ENCODE measurements at regions not wholly inside any gene's neighbourhood (a gene's known extent, or its start where the extent isn't known, plus 50 kb on each side); places are given as distances from the start of the nearest gene placed in this dataset.

DNA sequence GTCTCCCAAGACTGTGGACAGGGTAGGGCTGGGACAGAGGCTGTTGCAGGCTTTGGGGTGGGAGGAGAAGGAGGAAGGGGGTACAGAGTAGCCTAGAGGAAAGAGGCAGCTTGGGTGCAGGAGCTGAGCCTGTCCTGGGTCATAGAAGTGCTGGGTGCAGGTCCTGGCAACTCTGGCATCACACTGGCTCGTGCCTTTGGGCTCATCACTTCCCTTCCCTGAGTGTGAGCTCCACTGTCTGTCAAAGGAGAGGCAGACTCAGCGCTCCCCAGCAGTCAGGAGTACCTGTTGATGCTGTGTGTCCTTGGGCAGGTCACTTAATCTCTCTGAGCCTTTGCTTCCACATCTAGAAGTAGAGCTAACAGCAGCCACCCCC is 157.1 kb downstream of the PTPRU start:
- Histone ChIP-seq H3K36me3 (no peaks in the 10 kb centered on the region), H3K27ac (replicated peaks in 1 of 4) (no peak overlapping the region), H3K4me1 (no peaks in the 10 kb centered on the region), H3K27me3 (peaks cover 0 to 73% (median 0%) of the 10 kb centered on the region in 4 donors), H3K9me3 (no peaks in the 10 kb centered on the region), H3K4me3 (no peak overlapping the region)
- intact Hi-C loops (cut with DNase I), result no loop called here
- DNase-seq (ENCODE audit: extremely low spot score), result no peak
- WGBS, result 94% methylated on average over 2 of the region's 2 CpGs
- no peak for TF ChIP-seq POLR2AphosphoS5 (IDR thresholded peaks at IDR 0.05)
- no peak for TF ChIP-seq POLR2A (IDR thresholded peaks at IDR 0.05; ENCODE audit: low read depth)
- TF ChIP-seq, protein P1, sequence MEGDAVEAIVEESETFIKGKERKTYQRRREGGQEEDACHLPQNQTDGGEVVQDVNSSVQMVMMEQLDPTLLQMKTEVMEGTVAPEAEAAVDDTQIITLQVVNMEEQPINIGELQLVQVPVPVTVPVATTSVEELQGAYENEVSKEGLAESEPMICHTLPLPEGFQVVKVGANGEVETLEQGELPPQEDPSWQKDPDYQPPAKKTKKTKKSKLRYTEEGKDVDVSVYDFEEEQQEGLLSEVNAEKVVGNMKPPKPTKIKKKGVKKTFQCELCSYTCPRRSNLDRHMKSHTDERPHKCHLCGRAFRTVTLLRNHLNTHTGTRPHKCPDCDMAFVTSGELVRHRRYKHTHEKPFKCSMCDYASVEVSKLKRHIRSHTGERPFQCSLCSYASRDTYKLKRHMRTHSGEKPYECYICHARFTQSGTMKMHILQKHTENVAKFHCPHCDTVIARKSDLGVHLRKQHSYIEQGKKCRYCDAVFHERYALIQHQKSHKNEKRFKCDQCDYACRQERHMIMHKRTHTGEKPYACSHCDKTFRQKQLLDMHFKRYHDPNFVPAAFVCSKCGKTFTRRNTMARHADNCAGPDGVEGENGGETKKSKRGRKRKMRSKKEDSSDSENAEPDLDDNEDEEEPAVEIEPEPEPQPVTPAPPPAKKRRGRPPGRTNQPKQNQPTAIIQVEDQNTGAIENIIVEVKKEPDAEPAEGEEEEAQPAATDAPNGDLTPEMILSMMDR (IDR thresholded peaks at IDR 0.05), result no peak
- no peak for TF ChIP-seq EP300 (IDR thresholded peaks at IDR 0.05)

DNA sequence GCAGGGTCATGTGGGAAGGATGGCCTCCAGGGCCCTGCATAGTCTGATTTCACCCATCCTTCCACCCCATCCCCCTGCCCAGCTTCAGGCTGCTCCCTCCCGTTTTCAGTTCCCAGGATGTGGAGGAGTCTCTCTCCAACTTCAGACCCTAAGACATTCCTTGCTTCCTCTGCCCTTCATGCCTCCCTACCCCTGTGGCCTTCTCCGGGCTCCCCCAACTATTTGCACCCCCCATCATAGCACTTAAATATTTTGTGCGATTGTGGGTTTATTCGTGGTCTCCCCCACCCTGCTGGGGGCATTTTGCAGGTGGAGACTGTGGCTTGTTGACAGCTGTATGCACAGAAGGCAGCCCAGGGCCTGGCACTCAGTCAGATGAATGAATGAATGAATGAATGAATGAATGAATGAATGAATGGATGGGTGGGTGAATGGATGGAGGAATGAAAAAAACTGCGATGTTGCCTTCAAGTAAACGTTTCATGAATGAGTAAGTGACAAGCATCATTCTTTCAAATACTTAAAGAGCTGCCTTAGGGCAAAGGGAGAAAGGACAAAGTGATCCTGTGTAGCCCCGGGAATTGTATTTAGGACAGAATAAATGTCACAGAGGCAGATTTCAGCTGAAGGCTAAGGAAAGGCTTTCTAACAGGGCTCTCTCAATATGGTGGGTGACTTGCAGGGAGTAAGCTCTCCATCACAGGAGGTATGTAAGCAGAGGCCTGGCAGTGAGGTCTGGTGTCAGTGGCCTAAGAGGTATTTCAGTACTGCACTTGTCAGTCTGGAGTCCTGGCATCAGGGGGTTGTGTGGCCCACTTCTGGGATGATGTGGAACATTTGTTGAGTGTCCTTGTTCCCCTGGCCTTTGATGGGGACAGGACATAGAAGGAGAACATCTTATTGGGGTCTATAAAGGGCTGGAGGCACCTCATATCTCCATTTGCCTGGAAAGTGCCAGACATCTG is 156.4 kb downstream of the PTPRU start:
- intact Hi-C loops (cut with DNase I), result no loop called here
- TF ChIP-seq, protein P1 (IDR thresholded peaks at IDR 0.05), result no peak
- no peak for TF ChIP-seq POLR2AphosphoS5 (IDR thresholded peaks at IDR 0.05)
- DNase-seq (ENCODE audit: extremely low spot score), result no peak
- H3K27ac ChIP-seq (replicated peaks in 1 of 4), result no peak overlapping the region
- peaks cover 0 to 76% (median 0%) of the 10 kb centered on the region in 4 donors for H3K27me3 ChIP-seq
- no peaks in the 10 kb centered on the region for H3K9me3 ChIP-seq
- 70% methylated on average over 7 of the region's 7 CpGs for WGBS
- H3K4me3 ChIP-seq, result no peak overlapping the region
- no peaks in the 10 kb centered on the region for H3K4me1 ChIP-seq
- no peaks in the 10 kb centered on the region for H3K36me3 ChIP-seq

DNA sequence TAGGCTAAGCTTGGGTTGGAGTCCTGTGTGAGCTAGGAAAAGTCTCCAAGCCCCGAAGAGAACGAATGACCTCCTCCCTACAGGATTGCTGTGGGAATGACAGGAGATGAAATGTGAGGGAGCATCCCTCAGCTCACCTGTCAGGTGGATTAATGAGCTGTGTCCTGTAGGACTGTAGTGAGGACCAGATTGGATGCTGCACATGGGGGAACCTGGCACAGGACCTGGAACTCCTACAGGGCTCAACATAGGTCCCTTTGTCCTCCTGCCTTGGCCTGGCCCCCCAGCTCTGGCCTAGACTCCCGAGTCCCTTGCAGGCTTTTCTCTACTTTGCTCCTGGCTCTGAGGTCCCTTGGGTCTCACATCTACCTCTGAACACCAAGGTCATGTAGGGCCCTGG is 155.7 kb downstream of the PTPRU start:
- DNase-seq (ENCODE audit: extremely low spot score), result no peak
- intact Hi-C loops (cut with DNase I), result no loop called here

DNA sequence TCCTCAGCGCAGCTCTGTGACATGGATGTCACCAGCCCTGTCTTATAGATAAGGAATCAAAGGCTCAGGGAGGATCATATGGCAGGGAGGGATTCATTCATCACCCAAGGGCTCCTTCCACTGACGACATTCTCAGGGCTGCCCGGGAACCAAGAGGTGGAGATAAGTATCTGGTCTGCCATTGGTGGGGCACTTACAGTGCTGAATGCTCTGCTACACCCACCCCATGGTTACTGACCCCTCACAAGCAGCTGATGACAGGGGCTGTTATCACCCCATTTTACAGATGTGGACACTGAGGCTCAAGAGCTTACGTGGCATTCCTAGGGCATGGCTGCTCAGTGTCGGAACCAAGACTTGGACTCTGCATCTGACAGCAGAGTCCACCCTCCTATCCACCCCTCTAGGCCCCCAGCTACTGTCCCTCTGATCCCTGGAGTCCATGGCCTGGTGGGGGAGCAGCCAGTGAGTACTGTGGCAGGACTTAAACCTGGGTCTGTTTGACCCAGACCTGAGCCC is 155.1 kb downstream of the PTPRU start:
- Histone ChIP-seq H3K36me3 (no peaks in the 10 kb centered on the region), H3K9me3 (no peaks in the 10 kb centered on the region), H3K4me3 (no peak overlapping the region), H3K4me1 (no peaks in the 10 kb centered on the region), H3K27me3 (peaks cover 0 to 71% (median 0%) of the 10 kb centered on the region in 4 donors), H3K27ac (replicated peaks in 1 of 4) (no peak overlapping the region)
- intact Hi-C loops (cut with DNase I), result no loop called here
- 32% methylated on average over 2 of the region's 5 CpGs for WGBS
- DNase-seq (ENCODE audit: extremely low spot score), result no peak
- TF ChIP-seq POLR2AphosphoS5 (IDR thresholded peaks at IDR 0.05), result no peak
- no peak for TF ChIP-seq POLR2A (IDR thresholded peaks at IDR 0.05; ENCODE audit: low read depth)
- TF ChIP-seq, protein P1 (IDR thresholded peaks at IDR 0.05), result no peak
- TF ChIP-seq EP300 (IDR thresholded peaks at IDR 0.05), result no peak

More for the DNA sequence above, 155.7 kb downstream of the PTPRU start:
- no peak overlapping the region for H3K27ac ChIP-seq (replicated peaks in 1 of 4)
- H3K36me3 ChIP-seq, result no peaks in the 10 kb centered on the region
- no peak overlapping the region for H3K4me3 ChIP-seq
- no peaks in the 10 kb centered on the region for H3K4me1 ChIP-seq
- TF ChIP-seq EP300 (IDR thresholded peaks at IDR 0.05), result no peak
- 54% methylated on average over 3 of the region's 3 CpGs for WGBS
- peaks cover 0 to 76% (median 0%) of the 10 kb centered on the region in 4 donors for H3K27me3 ChIP-seq
- H3K9me3 ChIP-seq, result no peaks in the 10 kb centered on the region

DNA sequence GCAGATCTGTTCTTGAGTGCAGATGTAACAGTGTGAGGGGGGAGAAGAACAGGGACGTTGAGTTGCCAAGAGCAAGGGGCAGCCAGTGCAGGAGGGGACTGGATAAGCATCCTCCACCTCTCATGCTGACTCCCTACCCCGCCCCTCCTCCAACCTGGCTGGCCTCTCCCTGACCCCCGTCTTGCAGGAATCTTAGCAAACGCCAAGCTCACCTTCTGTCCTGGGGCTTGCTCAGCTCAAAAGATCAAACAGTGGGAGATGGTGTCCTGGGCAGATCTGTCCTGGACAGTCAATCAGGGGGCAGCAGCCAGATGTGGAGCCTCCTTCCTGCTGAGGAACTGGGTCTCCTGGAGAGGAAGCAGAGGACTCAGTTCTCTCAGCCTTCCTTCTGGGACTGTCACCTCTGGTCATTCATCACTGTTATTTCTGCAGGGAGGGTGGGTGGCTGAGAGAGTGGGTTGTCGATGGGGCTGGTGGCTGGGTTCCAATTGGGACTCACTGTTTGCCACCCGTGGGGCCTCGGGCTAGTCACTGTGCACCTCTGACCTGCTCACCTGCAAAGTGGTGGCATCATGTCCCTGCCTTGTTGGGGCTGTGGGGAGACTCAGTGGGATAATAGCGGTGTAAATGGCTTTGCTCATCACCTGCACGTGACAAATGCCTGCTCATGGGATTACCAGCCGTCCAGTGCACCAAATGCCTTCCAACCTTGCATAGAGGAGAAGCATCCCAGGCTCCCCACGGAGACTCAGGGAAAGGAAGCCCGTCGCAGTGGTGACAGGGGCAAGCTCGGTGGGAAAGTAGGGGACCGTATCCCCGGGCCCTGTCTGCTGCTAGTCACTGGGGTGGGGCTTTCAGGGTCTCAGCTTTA is 154.4 kb downstream of the PTPRU start:
- no peaks in the 10 kb centered on the region for H3K36me3 ChIP-seq
- WGBS, result 25% methylated on average over 14 of the region's 16 CpGs
- H3K4me1 ChIP-seq, result no peaks in the 10 kb centered on the region
- H3K27me3 ChIP-seq, result peaks cover 0 to 74% (median 0%) of the 10 kb centered on the region in 4 donors
- TF ChIP-seq, protein P1 (IDR thresholded peaks at IDR 0.05), result no peak
- TF ChIP-seq POLR2A (IDR thresholded peaks at IDR 0.05; ENCODE audit: low read depth) (no peak), POLR2AphosphoS5 (IDR thresholded peaks at IDR 0.05) (no peak), EP300 (IDR thresholded peaks at IDR 0.05) (no peak)
- intact Hi-C loops (cut with DNase I), result no loop called here
- no peaks in the 10 kb centered on the region for H3K9me3 ChIP-seq
- H3K27ac ChIP-seq (replicated peaks in 1 of 4), result no peak overlapping the region
- DNase-seq (ENCODE audit: extremely low spot score), result no peak
- H3K4me3 ChIP-seq, result no peak overlapping the region

All from esophagus muscularis mucosa (tissue), 4 donors.